Mammary epithelial cell (primary cell): ENCODE measurements at regions not wholly inside any gene's neighbourhood (a gene's known extent, or its start where the extent isn't known, plus 50 kb on each side); places are given as distances from the start of the nearest gene placed in this dataset.

Source experiments
- EZH2 ChIP-seq: IDR thresholded peaks from 2 replicates; pipeline ENCODE4 v1.6.1; 2012; ENCODE audit warnings: low read length, inconsistent platforms, borderline replicate concordance
- TF ChIP-seq, protein P1 (sequence below), 2 donors: IDR thresholded peaks in 1 of 2; conservative IDR thresholded peaks in 1 of 2; 2 replicates each; pipeline ENCODE4 v1.5.1; 2011 to 2012; ENCODE audit warnings: inconsistent platforms in 2 of 2, low read length in 2 of 2, mild to moderate bottlenecking in 2 of 2, control low read depth in 1 of 2, low read depth in 1 of 2; ENCODE audit not compliant: insufficient read depth in 1 of 2; ENCODE audit errors: extremely low read depth in 1 of 2

- TF ChIP-seq, protein P1, sequence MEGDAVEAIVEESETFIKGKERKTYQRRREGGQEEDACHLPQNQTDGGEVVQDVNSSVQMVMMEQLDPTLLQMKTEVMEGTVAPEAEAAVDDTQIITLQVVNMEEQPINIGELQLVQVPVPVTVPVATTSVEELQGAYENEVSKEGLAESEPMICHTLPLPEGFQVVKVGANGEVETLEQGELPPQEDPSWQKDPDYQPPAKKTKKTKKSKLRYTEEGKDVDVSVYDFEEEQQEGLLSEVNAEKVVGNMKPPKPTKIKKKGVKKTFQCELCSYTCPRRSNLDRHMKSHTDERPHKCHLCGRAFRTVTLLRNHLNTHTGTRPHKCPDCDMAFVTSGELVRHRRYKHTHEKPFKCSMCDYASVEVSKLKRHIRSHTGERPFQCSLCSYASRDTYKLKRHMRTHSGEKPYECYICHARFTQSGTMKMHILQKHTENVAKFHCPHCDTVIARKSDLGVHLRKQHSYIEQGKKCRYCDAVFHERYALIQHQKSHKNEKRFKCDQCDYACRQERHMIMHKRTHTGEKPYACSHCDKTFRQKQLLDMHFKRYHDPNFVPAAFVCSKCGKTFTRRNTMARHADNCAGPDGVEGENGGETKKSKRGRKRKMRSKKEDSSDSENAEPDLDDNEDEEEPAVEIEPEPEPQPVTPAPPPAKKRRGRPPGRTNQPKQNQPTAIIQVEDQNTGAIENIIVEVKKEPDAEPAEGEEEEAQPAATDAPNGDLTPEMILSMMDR (conservative IDR thresholded peaks at IDR 0.05 in 1 of 2, IDR thresholded peaks at IDR 0.05 in 1 of 2; ENCODE audit: extremely low read depth in 1 of 2, insufficient read depth in 1 of 2, low read depth in 1 of 2, low read length in 2 of 2): no peak
- no peak for TF ChIP-seq EZH2
Measured at GRCh38 chr7:45454771-45455170, 119.4 kb upstream of the ADCY1 start.
